H1 (cell line): ENCODE measurements at regions not wholly inside any gene's neighbourhood (a gene's known extent, or its start where the extent isn't known, plus 50 kb on each side); places are given as distances from the start of the nearest gene placed in this dataset.

ENCODE experiments used
- RXRA ChIP-seq: IDR thresholded peaks from 2 replicates; pipeline ENCODE4 v1.6.1; 2011; ENCODE audit warnings: low read depth, mild to moderate bottlenecking, low read length, moderate library complexity; ENCODE audit not compliant: insufficient read depth
- TCF12 ChIP-seq: IDR thresholded peaks from 2 replicates; pipeline ENCODE4 v1.6.1; 2011; ENCODE audit warnings: low read depth, mild to moderate bottlenecking, low read length

- no peak for TF ChIP-seq RXRA
- no peak for TF ChIP-seq TCF12
Observed at GRCh38 chr9:107976767-107977166, 487.2 kb upstream of the KLF4 start (continued).
